HG02973 (cell line): ENCODE measurements at regions not wholly inside any gene's neighbourhood (a gene's known extent, or its start where the extent isn't known, plus 50 kb on each side); places are given as distances from the start of the nearest gene placed in this dataset.
"Not testable (repeated sequence)": the region's sequence is repeated elsewhere in the genome, so short reads cannot be mapped to it uniquely, and the experiment has no call there.

Experiments used
- ATAC-seq: cut with Tn5 transposase; IDR thresholded peaks from one replicate; pipeline ENCODE4 v1.9.1; 2021; ENCODE audit warnings: moderate library complexity; ENCODE audit not compliant: unreplicated experiment

DNA sequence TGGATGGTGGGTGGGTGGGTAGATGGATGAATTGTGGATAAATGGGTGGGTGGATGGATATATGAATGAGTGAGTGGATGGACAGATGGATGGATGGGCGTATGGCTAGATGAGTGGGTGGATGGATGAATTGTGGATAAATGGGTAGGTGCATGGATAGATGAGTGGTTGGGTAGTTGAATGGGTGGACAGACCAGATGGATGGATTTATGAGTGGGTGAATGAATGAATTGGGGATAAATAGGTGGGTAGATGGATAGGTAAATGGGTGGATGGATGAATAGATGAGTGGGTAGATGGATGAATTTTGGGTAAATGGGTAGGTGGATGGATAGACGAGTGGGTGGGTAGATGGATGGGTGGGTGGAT, 108.7 kb downstream of the NPIPB11 start:
- not testable (repeated sequence) for ATAC-seq

DNA sequence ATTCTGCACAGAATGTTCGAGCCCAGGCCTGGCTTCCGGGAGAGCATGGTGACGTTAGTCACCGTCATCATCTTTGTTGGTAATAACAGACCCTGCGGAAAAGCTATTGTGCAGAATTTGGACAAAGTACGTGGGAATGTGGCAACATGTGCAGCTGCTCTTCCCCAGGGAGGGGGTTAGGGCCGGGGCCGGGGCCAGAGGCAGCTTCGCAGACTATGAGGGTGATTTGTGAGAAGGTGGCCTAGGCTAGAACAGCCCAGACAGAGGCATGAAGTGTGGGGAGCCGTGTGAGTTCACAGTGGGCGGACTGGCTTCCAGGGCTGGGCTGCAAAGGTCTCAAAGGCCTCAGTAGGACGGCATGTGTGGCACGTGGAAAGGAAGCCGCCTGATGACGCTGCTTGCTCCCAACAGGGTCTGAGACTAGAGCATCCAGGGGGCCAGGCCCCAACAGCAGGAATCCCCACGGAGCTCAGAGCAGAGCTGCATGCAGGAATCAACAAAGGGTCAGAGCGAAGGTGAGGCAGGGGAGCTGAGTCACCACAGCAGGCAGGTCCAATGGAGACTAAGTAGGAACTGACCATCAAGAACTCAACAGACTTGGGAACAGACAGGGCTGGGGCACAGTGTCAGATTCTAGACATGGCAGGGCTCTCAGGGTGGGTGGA, 109.2 kb downstream of the NPIPB11 start:
- not testable (repeated sequence) for ATAC-seq

DNA sequence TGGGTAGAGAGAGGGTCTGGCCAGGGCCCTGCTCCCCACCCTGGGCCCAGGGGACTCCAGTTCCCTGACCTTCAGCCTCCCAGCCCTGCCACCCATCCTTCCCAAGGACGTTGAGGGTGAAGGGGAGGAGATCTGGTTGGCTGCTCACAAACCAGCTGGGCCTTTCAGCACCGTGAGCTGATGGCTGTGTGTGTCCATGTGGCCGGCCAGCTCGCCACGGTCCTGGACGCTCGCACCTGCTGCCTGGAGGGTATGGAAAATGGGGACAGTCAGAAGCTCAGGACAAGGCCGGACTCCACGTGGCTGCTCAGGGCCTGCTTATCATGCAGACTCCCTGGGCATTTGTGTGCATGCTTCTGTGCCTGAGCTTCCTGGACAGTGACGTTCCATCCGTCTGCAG, 110.3 kb downstream of the NPIPB11 start:
- ATAC-seq: not testable (repeated sequence)

DNA sequence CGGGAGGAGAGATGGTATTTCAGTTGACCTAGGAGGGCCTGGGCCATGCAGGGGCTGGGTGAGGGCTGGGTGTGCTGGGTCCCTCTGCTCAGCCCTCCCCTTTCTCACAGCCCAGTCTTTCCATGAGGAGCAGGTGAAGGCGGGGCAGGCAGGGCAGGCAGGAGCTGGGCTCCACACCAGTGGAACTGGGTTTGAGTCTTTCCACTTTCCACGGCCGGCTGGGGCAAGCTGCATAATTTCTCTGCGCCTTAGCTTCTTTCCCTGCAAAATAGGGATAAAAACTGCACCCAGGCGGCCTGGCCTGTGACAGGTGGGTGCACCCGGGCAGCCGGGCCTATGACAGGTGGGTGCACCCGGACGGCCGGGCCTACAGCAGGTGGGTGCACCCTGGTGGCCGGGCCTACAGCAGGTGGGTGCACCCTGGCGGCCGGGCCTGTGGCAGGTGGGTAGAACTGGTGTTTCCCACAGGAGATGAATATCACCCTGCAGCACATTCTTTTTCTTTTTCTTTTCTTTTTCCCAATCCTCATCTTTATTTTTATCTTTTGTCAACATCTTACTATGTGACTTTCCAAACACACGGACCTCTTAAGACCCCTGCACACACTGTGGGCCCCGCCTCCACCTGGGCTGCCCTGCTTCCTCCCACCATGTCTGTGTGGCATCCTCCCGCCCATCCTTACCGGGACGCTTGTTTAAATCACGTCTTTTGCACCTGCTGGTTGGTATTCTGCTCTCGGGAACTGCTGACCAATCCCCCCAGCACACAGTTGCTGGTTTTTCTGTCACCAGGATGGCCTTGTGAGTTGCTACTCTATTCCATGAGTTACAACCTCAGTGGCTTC, 111.3 kb downstream of the NPIPB11 start:
- not testable (repeated sequence) for ATAC-seq

DNA sequence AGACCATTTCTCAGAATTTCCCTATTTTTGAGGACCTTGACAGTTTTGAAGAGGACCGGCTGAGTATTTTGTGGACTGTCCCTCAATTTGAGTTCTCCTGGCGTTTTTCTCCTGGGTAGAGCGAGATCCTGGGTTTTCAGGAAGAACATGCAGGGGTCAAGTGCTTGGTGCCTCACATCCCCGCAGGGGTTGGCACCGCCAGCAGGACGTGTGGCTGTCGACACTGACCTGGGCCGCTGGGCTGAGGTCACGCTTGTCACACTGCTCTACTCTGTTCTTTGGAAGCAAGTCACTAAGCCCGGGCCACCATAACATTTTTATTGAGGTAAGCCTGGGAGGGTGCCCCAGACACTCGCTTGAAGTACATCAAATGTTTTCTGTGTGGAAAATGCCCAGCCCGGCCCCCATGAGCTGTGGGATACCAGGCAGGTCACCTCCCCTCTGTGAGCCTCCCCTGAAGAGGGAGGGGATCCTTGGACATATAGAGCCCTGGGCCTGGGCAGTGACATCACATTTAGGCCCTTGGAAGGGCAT, 112.0 kb downstream of the NPIPB11 start:
- not testable (repeated sequence) for ATAC-seq

DNA sequence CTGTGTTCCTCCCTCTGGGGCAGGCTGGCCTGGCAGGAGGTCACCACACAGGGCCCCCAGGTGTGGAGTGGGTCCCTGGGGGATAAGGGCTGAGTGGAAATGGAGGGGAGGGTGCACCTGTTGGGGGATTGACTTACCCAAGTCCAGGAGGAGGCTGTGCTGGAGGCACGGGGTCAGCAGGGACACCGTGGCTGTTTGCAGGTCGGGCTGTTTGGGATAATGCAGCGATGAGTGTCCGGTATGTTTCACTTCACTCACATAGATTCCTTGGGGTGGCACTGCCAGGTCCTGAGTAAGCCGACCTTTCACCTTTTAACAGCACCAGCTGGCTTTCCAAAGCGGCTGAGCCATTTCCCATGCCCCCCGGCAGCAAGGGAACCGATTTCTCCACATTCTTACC, 113.0 kb downstream of the NPIPB11 start:
- not testable (repeated sequence) for ATAC-seq

DNA sequence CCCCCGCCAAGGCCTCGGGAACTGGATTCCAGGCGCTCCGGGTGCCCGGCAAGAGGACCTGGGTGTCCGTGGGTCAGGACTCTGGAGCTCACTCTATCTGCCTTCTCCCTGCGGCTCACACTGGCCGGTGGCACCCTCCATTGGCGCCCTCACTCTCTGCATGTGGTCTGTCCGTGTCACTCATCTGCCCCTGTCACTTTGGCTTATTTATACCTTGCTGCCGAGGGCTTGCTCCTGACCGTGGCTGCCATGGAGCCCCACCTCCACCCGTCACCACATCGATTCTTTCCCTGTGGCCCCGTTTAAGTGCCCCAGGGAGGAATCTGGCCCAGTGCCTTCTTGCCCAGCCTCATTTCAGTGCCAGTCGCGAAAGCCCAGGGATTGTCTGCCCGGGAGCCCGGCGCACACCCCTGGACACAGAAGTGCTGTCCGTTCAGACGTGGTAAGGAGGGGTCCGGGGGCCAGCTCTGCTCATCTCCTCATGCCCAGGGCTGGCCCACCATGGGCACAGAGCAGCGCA, 113.5 kb downstream of the NPIPB11 start:
- ATAC-seq: not testable (repeated sequence)

DNA sequence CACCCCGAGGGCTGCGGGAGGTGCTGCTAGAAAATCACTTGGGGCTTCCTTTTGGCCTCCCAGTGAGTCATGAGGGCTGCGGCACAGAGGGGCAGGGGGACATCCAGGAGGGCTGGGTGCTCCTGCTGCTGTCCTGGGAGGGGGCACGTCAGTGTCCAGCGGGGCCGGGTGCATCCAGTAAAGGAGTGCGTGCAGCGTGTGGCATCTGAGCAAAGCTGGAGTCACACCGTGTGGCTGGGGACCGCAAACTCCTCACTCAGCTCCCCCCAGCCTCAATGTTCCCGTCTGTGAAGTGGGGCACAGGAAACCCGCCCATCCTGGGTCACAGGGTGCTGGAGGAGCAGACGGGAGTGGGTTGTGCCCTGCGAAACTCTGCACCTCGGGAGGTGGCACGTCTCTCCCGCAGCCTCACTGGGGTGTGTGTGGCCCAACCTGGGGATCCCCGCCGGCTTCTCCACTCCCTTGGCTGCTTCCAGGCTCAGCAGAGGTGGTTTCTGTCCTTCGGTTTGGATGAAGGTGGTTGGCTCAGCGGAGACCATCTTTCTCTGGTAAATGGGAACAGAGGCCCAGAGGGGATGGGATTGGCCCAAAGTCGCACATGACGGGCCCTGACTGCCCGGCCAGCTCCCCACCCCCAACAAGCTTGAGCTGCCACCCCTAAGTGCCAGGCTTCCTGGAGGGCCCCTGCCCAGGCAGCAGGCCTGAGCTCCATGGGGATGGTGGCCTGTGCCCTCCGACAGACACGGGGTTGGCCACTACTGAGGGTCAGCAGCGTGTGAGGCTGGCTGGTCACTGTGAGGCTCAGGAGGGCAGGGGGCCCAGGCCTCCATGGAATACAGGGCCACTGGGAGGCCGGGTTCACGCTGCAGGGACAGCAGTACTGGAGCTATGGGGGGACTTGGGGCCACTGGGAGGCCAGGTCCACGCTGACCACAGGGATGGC, 114.9 kb downstream of the NPIPB11 start:
- ATAC-seq: not testable (repeated sequence)

DNA sequence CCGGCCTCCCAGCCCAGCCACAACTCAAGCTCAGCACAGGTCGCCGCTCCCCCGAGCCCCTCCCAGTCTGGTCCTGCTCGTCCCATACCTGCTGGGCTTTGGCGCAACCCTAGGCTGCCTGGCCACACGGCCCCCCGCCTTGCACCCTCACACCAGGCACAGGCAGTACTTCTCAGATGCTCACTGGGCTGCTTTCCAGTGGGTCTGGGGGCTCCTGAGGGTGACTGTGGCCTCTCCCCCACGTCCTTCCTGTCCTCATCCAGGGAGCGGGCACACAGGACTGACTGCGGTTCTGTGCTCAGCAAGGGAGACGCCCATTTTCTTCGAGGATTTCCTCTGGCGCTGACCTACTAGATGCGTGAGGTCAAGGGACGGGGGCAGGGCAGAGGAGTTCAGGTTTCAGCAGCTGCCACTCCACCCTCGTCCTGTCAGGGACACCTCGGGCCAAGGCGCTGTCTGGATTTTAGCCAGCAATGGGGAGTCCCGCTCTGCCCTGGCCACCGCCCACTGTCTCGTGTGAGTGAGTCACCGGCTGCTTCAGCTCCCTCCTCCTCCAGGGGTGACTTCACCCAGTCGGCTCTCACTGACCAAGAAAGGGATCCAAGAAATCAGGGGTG, 115.8 kb downstream of the NPIPB11 start:
- peak; percentile 68 for ATAC-seq

DNA sequence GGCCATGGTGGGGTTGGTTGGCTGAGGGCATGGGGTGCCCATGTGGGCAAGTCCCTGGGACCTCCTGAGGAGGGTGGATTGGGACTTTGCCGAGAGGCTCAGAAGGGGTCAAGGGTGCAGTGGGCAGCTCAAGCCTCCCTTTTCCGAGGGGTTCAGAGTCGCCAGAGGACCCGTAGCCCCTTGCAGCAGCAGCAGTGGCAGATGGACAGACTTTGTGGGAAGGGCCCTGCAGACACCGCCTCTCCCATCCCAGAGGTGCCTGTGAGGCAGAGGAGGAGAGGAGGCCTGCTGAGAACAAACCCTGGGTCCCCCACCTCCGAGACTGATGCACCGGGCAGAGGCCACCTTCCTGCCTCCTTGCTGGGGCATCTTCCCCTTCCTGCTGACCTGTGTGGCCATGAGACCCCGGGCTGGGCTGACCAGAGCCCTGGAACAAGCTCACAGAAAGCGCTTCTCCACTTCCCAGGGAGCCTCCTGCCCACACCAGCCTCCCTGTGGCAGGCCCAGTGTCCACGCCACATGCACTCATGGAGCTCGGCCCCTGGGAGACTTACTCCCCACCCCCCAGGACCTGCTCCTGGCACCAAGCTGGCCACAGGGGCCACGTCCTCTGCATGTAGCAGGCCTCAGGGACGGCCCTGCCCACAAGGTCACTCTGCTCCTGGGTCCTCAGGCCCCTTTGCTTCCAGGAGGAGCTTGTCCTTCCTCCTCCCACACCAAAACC, 116.8 kb downstream of the NPIPB11 start:
- not testable (repeated sequence) for ATAC-seq

DNA sequence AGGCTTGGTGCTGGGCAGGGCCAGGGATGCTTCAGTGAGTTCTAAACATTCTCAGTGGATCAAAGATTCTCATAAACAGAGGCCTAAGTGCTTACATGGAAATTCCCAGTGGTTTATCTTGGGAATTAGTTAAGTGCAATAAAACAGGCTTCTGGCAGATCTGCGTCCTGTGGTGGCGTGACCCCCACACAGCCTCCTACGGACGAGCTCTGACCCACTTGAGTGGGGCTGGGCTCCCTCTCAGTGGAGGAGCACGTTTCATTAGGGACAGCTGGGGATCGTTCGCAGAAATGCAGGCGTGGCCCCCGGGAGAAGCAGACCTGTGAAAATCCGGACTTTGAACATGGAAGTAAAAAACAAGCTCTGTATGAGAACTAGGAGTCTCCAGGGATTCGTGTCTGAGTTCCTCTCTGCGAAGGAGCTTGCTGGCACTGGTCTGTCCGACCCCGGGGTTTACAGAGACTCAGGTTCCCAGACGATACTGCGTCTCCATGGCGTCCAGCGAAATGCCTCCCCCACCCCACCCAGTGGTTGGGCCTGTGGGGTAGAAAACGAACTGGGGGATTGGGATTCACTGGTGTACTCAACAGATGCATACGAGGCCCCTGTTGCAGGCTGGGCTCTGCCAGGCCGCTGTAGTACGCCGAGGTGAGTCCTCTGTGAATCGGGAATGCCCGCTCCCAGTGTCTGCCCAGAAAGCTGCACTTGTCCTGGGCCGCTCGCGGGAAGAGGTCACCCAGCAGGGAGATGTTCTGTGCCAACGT, 117.6 kb downstream of the NPIPB11 start:
- not testable (repeated sequence) for ATAC-seq

DNA sequence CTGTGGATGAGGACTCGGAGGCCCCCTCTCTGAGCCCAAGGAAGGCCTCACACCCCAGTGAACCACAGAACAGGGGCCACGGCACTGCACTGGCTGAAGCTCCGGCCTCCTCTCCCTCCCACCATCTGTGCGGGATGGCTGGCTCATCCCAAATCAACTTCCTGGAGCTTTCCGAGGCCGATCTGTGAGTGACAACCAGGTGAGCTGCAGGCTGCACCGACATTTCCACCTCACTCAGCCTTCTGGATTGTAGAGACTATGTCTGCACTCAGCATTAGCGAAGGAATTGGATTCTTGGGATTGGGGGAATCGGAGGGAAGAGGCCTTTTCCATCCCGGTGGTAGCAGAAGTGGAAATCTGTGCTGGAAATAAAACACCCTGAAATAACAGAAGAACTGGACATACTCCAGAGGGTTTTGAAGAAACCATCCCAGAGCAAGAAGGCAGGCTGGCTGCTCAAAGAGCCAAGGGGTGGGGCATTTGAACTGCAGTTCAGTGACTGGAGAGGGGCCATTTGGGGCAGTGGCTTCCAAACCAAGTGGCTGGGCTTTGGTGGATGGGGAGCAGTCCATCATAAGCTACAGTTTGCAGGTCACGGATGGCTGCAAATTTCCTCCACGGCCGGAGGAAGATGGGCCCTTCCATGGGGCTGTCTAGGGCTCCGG, 118.5 kb downstream of the NPIPB11 start:
- ATAC-seq: not testable (repeated sequence)

DNA sequence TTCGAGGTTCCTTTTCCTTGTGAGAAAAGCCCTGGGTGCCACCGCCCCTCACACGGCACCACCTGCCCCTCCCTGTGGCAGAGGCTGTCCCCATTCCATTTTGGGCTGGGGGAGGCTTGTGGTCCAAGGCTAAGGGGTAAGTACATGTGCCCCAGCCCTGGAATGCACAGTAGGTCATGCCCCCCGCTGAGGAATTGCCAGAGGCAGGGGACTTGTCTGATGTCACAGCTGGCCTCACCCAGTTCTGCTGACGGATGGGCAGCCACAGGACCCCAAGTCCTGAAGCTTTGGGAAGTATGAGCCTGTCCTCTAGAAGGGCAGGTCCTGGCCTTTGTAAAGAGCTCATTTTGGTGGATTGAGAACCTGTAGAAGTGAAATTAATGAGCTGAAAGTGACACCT, 119.3 kb downstream of the NPIPB11 start:
- ATAC-seq: not testable (repeated sequence)

DNA sequence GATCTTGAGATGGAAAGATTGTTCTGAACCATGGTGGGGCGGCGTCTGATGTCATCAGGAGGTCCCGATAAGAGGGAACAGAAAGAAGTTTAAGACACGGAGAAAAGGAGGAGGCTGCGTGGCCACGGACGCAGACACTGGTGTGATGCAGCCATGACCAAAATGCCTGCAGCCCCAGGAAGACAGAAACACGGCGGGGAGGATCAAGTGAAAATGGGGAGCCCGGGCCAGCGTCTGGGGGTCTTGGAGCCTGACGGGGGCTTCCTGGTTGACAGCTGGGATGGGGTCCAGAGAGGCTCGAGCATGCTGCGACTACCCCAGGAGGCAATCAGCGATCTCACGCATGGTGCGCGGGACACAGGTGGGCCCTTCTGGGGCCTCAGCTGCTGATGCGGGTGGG, 119.7 kb downstream of the NPIPB11 start:
- not testable (repeated sequence) for ATAC-seq

DNA sequence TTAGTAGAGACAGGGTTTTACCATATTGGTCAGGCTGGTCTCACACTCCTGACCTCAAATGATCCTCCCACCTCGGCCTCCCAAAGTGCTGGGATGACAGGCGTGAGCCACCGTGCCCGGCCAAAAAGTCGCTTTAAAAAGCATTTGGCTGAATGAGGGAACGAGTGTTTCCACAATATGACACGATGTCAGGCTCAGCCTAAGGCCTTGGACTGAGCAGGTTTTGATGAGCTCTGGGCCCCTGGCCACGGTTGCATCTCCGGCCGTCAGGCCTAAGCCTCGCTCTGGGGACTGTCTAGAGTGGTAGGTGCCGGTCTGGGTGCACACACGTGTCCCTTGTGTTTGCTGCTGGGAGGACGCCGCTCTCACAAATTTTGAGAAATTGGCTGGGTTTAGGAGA, 120.3 kb downstream of the NPIPB11 start:
- ATAC-seq: not testable (repeated sequence)

DNA sequence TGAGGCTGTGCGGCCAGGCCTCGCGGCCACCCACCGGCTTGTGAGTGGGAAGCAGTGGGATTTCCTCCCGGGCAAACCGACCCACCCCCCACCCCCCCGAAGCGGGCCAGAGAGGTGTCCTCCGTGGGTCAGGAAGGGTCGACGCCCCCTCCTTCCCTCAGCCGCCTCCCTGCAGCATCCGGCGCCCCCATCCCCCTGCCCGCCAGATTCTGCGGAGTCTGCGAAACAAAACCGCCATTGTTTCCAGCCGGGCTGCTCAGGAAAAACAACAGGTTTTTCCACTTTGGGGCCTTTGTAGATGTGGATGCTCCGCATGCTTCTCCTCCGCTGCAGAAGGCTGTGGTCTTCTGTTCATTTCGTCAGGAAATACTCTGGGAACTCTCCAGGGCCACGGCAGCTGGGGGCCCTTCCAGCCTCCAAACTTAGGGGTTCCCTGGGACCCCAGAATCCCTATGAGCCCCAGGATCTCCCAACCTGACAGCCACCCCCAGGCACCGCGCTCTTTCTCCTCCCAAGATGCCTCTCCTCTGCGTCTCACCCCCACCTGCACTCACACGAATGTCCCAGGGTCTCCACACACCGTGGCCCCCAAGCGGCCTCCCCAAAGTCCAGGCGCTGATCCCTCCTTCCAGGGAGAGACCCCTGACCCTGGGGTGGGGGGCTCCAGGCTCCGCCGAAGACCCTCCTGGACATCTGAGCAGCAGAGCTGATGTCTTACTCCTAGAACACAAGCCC, 121.2 kb downstream of the NPIPB11 start:
- not testable (repeated sequence) for ATAC-seq

DNA sequence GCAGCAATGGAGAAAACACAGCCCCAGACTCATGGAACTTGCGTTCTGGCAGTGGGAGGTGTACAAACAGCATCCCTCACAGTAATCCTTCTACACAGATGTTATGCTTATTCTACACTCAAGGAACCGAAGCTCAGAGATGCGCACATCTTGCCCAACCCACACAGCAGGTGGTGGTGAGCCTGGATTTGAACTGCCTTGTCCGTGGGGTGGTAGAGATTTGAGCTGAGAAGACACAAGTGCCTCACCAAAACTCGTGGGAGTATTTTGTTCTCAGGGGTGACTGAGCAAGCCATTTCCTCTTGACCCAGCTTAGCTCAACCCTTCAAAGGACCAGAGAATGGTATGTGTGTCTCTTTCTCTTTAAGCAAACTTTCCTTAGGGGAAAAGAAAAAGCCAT, 121.8 kb downstream of the NPIPB11 start:
- ATAC-seq: not testable (repeated sequence)

DNA sequence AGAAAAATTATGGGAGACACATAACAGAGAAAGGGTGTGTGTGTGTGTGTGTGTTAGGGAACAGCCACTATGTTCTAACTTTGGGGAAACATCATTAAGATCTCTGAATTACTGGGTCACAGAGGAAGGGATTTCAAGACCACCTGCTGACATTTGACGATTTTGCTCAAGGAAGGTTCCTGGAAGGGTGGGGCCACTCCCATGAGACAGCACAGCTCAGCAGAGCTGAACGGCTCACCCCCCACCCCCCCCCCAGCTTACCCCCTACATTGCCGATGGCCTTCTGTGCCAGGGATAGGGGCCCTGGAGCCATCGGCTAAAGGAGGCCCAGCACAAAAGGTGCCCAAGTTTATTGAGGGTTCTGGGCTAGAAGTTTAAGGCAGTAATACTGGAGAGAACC, 122.4 kb downstream of the NPIPB11 start:
- not testable (repeated sequence) for ATAC-seq
